GM18861 (cell line): ENCODE measurements at regions not wholly inside any gene's neighbourhood (a gene's known extent, or its start where the extent isn't known, plus 50 kb on each side); places are given as distances from the start of the nearest gene placed in this dataset.
A peak's percentile ranks its signal among the peaks of the same experiment; 100 is the strongest.

ENCODE experiments used
- ATAC-seq: cut with Tn5 transposase; IDR thresholded peaks from one replicate; pipeline ENCODE4 v1.9.1; 2021; ENCODE audit not compliant: unreplicated experiment

GRCh38 chr13:73419186-73419585, 360.4 kb downstream of the KLF5 start:
- no peak for ATAC-seq

GRCh38 chr13:73417012-73417615, 358.3 kb downstream of the KLF5 start:
- ATAC-seq = peak; percentile 67

- ATAC-seq = no peak
Measured at GRCh38 chr13:73416093-73416492, 357.3 kb downstream of the KLF5 start.

- ATAC-seq = no peak
Measured at GRCh38 chr13:73413656-73414055, 354.9 kb downstream of the KLF5 start.

GRCh38 chr13:73412933-73413332, 354.1 kb downstream of the KLF5 start:
- ATAC-seq = no peak

GRCh38 chr13:73411067-73411809, 352.4 kb downstream of the KLF5 start:
- ATAC-seq = no peak

GRCh38 chr13:73406454-73406853, 347.6 kb downstream of the KLF5 start:
- ATAC-seq = no peak

GRCh38 chr13:73404581-73404980, 345.8 kb downstream of the KLF5 start:
- ATAC-seq = no peak

- no peak for ATAC-seq
Measured at GRCh38 chr13:73403355-73404120, 344.7 kb downstream of the KLF5 start.

- ATAC-seq = no peak
Measured at GRCh38 chr13:73401769-73402168, 343.0 kb downstream of the KLF5 start.

- no peak for ATAC-seq
Measured at GRCh38 chr13:73399347-73400216, 340.8 kb downstream of the KLF5 start.

- no peak for ATAC-seq
Measured at GRCh38 chr13:73397496-73398305, 338.9 kb downstream of the KLF5 start.

GRCh38 chr13:73394066-73394465, 335.3 kb downstream of the KLF5 start:
- ATAC-seq = no peak

GRCh38 chr13:73390100-73390499, 331.3 kb downstream of the KLF5 start:
- no peak for ATAC-seq

- no peak for ATAC-seq
Measured at GRCh38 chr13:73388586-73388985, 329.8 kb downstream of the KLF5 start.

GRCh38 chr13:73387318-73387717, 328.5 kb downstream of the KLF5 start:
- ATAC-seq = no peak

- no peak for ATAC-seq
Measured at GRCh38 chr13:73385848-73386247, 327.0 kb downstream of the KLF5 start.

GRCh38 chr13:73372666-73373627, 314.1 kb downstream of the KLF5 start:
- no peak for ATAC-seq

GRCh38 chr13:73370066-73370465, 311.3 kb downstream of the KLF5 start:
- no peak for ATAC-seq
